HCT116 (cell line): ENCODE measurements at regions not wholly inside any gene's neighbourhood (a gene's known extent, or its start where the extent isn't known, plus 50 kb on each side); places are given as distances from the start of the nearest gene placed in this dataset.

Source experiments
- ELF1 ChIP-seq: IDR thresholded peaks from 2 replicates; pipeline ENCODE4 v1.6.1; 2012; ENCODE audit warnings: low read depth, borderline replicate concordance
- POLR2A ChIP-seq: IDR thresholded peaks from 2 replicates; pipeline ENCODE4 v1.7.0; 2011; ENCODE audit warnings: borderline replicate concordance; ENCODE audit not compliant: insufficient read depth, insufficient read length; ENCODE audit errors: extremely low read depth

DNA sequence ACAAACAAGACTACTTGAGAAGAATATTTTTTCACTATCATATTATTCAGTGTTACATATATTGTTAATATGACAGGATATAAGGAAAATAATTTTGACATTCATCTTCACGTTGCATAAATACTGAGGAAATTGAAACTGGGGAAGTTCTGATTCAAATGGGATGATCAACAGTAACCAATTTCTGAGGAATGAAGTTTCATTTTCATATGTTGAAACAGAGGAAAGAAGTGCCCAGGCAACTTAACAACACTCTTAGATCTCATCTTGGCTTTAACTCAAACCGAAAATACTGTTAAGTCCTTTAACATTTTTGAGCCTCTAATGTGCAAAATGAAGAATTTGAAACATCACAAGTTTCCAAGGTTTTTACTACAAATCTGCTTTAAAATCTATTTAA, 612.2 kb upstream of the VRK2 start:
- no peak for TF ChIP-seq POLR2A
- TF ChIP-seq ELF1 = no peak
